ENCODE measurements at regions not wholly inside any gene's neighbourhood (a gene's known extent, or its start where the extent isn't known, plus 50 kb on each side); places are given as distances from the start of the nearest gene placed in this dataset.

- no peak for TF ChIP-seq CTCF (conservative IDR thresholded peaks at IDR 0.05 in 1 of 2, IDR thresholded peaks at IDR 0.05 in 1 of 2; ENCODE audit: extremely low read depth in 1 of 2, insufficient read depth in 1 of 2, low read depth in 1 of 2, low read length in 2 of 2)
- no peak for TF ChIP-seq EZH2 (IDR thresholded peaks at IDR 0.05; ENCODE audit: borderline replicate concordance, low read length)
Observed at GRCh38 chr12:18897823-18898222, 159.9 kb downstream of the CAPZA3 start.

All from mammary epithelial cell (primary cell).